ENCODE measurements at regions not wholly inside any gene's neighbourhood (a gene's known extent, or its start where the extent isn't known, plus 50 kb on each side); places are given as distances from the start of the nearest gene placed in this dataset.

GRCh38 chr10:23525406-23525805, 86.5 kb downstream of the OTUD1 start:
- DNase-seq (ENCODE audit: low spot score in 2 of 2): no peak
- no peaks in the 10 kb centered on the region for H3K4me1 ChIP-seq
- no peaks in the 10 kb centered on the region for H3K36me3 ChIP-seq
- H3K27me3 ChIP-seq: no peaks in the 10 kb centered on the region
- TF ChIP-seq EP300 (IDR thresholded peaks at IDR 0.05): no peak
- peak; percentile 9 to 35 for TF ChIP-seq CTCF (IDR thresholded peaks at IDR 0.05)
- 47% methylated on average over 2 of the region's 2 CpGs for WGBS
- no peak overlapping the region for H3K27ac ChIP-seq
- H3K4me3 ChIP-seq: no peak overlapping the region
- no peaks in the 10 kb centered on the region for H3K9me3 ChIP-seq

- no peaks in the 10 kb centered on the region for H3K9me3 ChIP-seq
- 90% methylated on average over 2 of the region's 2 CpGs for WGBS
- no peak for DNase-seq (ENCODE audit: low spot score in 2 of 2)
Measured at GRCh38 chr10:23528419-23528818, 89.5 kb downstream of the OTUD1 start.

GRCh38 chr10:23529625-23530024, 90.8 kb downstream of the OTUD1 start:
- no peaks in the 10 kb centered on the region for H3K4me1 ChIP-seq
- no peak overlapping the region for H3K4me3 ChIP-seq
- H3K27ac ChIP-seq: no peak overlapping the region
- no peaks in the 10 kb centered on the region for H3K36me3 ChIP-seq
- 63% methylated on average over 5 of the region's 5 CpGs for WGBS
- no peaks in the 10 kb centered on the region for H3K27me3 ChIP-seq
- no peaks in the 10 kb centered on the region for H3K9me3 ChIP-seq
- TF ChIP-seq CTCF (IDR thresholded peaks at IDR 0.05) (no peak), POLR2A (IDR thresholded peaks at IDR 0.05) (no peak), POLR2AphosphoS5 (IDR thresholded peaks at IDR 0.05) (no peak), EP300 (IDR thresholded peaks at IDR 0.05) (no peak)
- DNase-seq (ENCODE audit: low spot score in 2 of 2): no peak

More at GRCh38 chr10:23528419-23528818, 89.5 kb downstream of the OTUD1 start:
- no peak overlapping the region for H3K27ac ChIP-seq
- H3K27me3 ChIP-seq: no peaks in the 10 kb centered on the region
- H3K4me3 ChIP-seq: no peak overlapping the region
- no peaks in the 10 kb centered on the region for H3K4me1 ChIP-seq
- no peak for TF ChIP-seq EP300 (IDR thresholded peaks at IDR 0.05)
- no peaks in the 10 kb centered on the region for H3K36me3 ChIP-seq

- Histone ChIP-seq H3K36me3 (no peaks in the 10 kb centered on the region), H3K9me3 (no peaks in the 10 kb centered on the region), H3K4me1 (no peaks in the 10 kb centered on the region), H3K4me3 (no peak overlapping the region), H3K27ac (no peak overlapping the region), H3K27me3 (no peaks in the 10 kb centered on the region)
- WGBS: 66% methylated on average over 2 of the region's 2 CpGs
- no peak for DNase-seq (ENCODE audit: low spot score in 2 of 2)
- no peak for TF ChIP-seq POLR2AphosphoS5 (IDR thresholded peaks at IDR 0.05)
- TF ChIP-seq EP300 (IDR thresholded peaks at IDR 0.05): no peak
- TF ChIP-seq CTCF (IDR thresholded peaks at IDR 0.05): no peak
- TF ChIP-seq POLR2A (IDR thresholded peaks at IDR 0.05): no peak
Measured at GRCh38 chr10:23530079-23530478, 91.2 kb downstream of the OTUD1 start.

- TF ChIP-seq CTCF (IDR thresholded peaks at IDR 0.05) (no peak), POLR2AphosphoS5 (IDR thresholded peaks at IDR 0.05) (no peak), POLR2A (IDR thresholded peaks at IDR 0.05) (no peak), EP300 (IDR thresholded peaks at IDR 0.05) (no peak)
- Histone ChIP-seq H3K9me3 (no peaks in the 10 kb centered on the region), H3K27me3 (no peaks in the 10 kb centered on the region), H3K4me3 (no peak overlapping the region), H3K27ac (no peak overlapping the region), H3K36me3 (no peaks in the 10 kb centered on the region), H3K4me1 (no peaks in the 10 kb centered on the region)
- DNase-seq (ENCODE audit: low spot score in 2 of 2): no peak
- WGBS: 95% methylated on average over 3 of the region's 3 CpGs
Measured at GRCh38 chr10:23533212-23533611, 94.3 kb downstream of the OTUD1 start.

GRCh38 chr10:23534326-23534725, 95.5 kb downstream of the OTUD1 start:
- TF ChIP-seq POLR2AphosphoS5 (IDR thresholded peaks at IDR 0.05) (no peak), CTCF (IDR thresholded peaks at IDR 0.05) (no peak), EP300 (IDR thresholded peaks at IDR 0.05) (no peak)
- no peak for DNase-seq (ENCODE audit: low spot score in 2 of 2)
- WGBS: 71% methylated on average over 4 of the region's 4 CpGs

More at GRCh38 chr10:23534326-23534725, 95.5 kb downstream of the OTUD1 start:
- Histone ChIP-seq H3K27ac (no peak overlapping the region), H3K9me3 (no peaks in the 10 kb centered on the region), H3K36me3 (no peaks in the 10 kb centered on the region), H3K4me1 (peaks cover under 1% of the 10 kb centered on the region), H3K27me3 (no peaks in the 10 kb centered on the region), H3K4me3 (no peak overlapping the region)
